ENCODE measurements at regions not wholly inside any gene's neighbourhood (a gene's known extent, or its start where the extent isn't known, plus 50 kb on each side); places are given as distances from the start of the nearest gene placed in this dataset.
A peak's percentile ranks its signal among the peaks of the same experiment; 100 is the strongest.

- DNase-seq (ENCODE audit: low read depth), result no peak
These were observed 53.5 kb upstream of the CHODL start for GRCh38 chr21:18191139-18191538.

- no peak for DNase-seq (ENCODE audit: low read depth)
These were observed 66.1 kb upstream of the CHODL start for GRCh38 chr21:18178509-18178908.

GRCh38 chr21:18174370-18174769, 70.3 kb upstream of the CHODL start:
- no peak for DNase-seq (ENCODE audit: low read depth)

GRCh38 chr21:18170829-18171228, 73.8 kb upstream of the CHODL start:
- no peak for DNase-seq (ENCODE audit: low read depth)

- no peak for DNase-seq (ENCODE audit: low read depth)
These were observed 74.4 kb upstream of the CHODL start for GRCh38 chr21:18170221-18170620.

GRCh38 chr21:18168108-18168507, 76.5 kb upstream of the CHODL start:
- DNase-seq (ENCODE audit: low read depth), result no peak

- peak; percentile 0 for DNase-seq (ENCODE audit: low read depth)
These were observed 79.7 kb upstream of the CHODL start for GRCh38 chr21:18164933-18165332.

- DNase-seq (ENCODE audit: low read depth), result no peak
These were observed 80.2 kb upstream of the CHODL start for GRCh38 chr21:18164483-18164882.

GRCh38 chr21:18163956-18164355, 80.7 kb upstream of the CHODL start:
- no peak for DNase-seq (ENCODE audit: low read depth)

- DNase-seq (ENCODE audit: low read depth), result no peak
These were observed 82.8 kb upstream of the CHODL start for GRCh38 chr21:18161841-18162240.

- no peak for DNase-seq (ENCODE audit: low read depth)
These were observed 87.2 kb upstream of the CHODL start for GRCh38 chr21:18157406-18157805.

- DNase-seq (ENCODE audit: low read depth), result peak; percentile 1
These were observed 89.0 kb upstream of the CHODL start for GRCh38 chr21:18155508-18156193.

- no peak for DNase-seq (ENCODE audit: low read depth)
These were observed 91.6 kb upstream of the CHODL start for GRCh38 chr21:18153063-18153462.

GRCh38 chr21:18152371-18152770, 92.3 kb upstream of the CHODL start:
- no peak for DNase-seq (ENCODE audit: low read depth)

GRCh38 chr21:18151046-18151445, 93.6 kb upstream of the CHODL start:
- no peak for DNase-seq (ENCODE audit: low read depth)

- DNase-seq (ENCODE audit: low read depth), result no peak
These were observed 96.2 kb upstream of the CHODL start for GRCh38 chr21:18148401-18148800.

- DNase-seq (ENCODE audit: low read depth), result no peak
These were observed 97.0 kb upstream of the CHODL start for GRCh38 chr21:18147678-18148077.

- no peak for DNase-seq (ENCODE audit: low read depth)
These were observed 97.8 kb upstream of the CHODL start for GRCh38 chr21:18146820-18147219.

- DNase-seq (ENCODE audit: low read depth), result no peak
These were observed 100.3 kb upstream of the CHODL start for GRCh38 chr21:18144339-18144738.

- no peak for DNase-seq (ENCODE audit: low read depth)
These were observed 102.0 kb upstream of the CHODL start for GRCh38 chr21:18142655-18143054.

GRCh38 chr21:18138507-18138906, 106.1 kb upstream of the CHODL start:
- no peak for DNase-seq (ENCODE audit: low read depth)

GRCh38 chr21:18129526-18129925, 115.1 kb upstream of the CHODL start:
- DNase-seq (ENCODE audit: low read depth), result no peak

- DNase-seq (ENCODE audit: low read depth), result no peak
These were observed 126.1 kb upstream of the CHODL start for GRCh38 chr21:18118566-18118965.

GRCh38 chr21:18117176-18117575, 127.5 kb upstream of the CHODL start:
- DNase-seq (ENCODE audit: low read depth), result no peak
